Fibroblast of lung (primary cell): ENCODE measurements at regions not wholly inside any gene's neighbourhood (a gene's known extent, or its start where the extent isn't known, plus 50 kb on each side); places are given as distances from the start of the nearest gene placed in this dataset.

Experiments used
- DNase-seq, 2 donors: peaks; one replicate each; pipeline versions ENCODE4 v3.0.0 to v3.0.0-alpha.2; 2010; ENCODE audit warnings: low read depth in 2 of 2
- H2AFZ ChIP-seq: 2 replicates; pipeline ENCODE4 v1.5.1; 2012; ENCODE audit warnings: low read length, control low read depth, inconsistent platforms
- H3K27ac ChIP-seq: 2 replicates; pipeline ENCODE4 v1.5.1; 2011; ENCODE audit warnings: low read length, control low read depth; ENCODE audit not compliant: insufficient read depth
- H3K27me3 ChIP-seq: 2 replicates; pipeline ENCODE4 v1.5.1; 2011; ENCODE audit warnings: mild to moderate bottlenecking, low read length; ENCODE audit not compliant: control insufficient read depth, insufficient read depth
- H3K36me3 ChIP-seq: 2 replicates; pipeline ENCODE4 v1.5.1; 2011; ENCODE audit warnings: low read length; ENCODE audit not compliant: control insufficient read depth, insufficient read depth
- H3K4me1 ChIP-seq: 2 replicates; pipeline ENCODE4 v1.5.1; 2011; ENCODE audit warnings: low read length; ENCODE audit not compliant: control insufficient read depth, insufficient read depth; ENCODE audit errors: extremely low read depth
- H3K4me2 ChIP-seq: 2 replicates; pipeline ENCODE4 v1.5.1; 2011; ENCODE audit warnings: low read length, control low read depth; ENCODE audit not compliant: insufficient read depth; ENCODE audit errors: extremely low read depth
- H3K4me3 ChIP-seq, 4 experiments: fragments of 200-600 bp in 1 of 4; sonication (generic) in 1 of 4; replicated peaks in 1 of 4; 2 replicates each; pipeline ENCODE4 v1.5.1; 2011 to 2016; ENCODE audit warnings: low read length in 4 of 4, low read depth in 3 of 4, mild to moderate bottlenecking in 3 of 4, control low read depth in 2 of 4, inconsistent platforms in 1 of 4, mixed read lengths in 1 of 4; ENCODE audit not compliant: insufficient read depth in 1 of 4; ENCODE audit errors: control extremely low read depth in 1 of 4
- H3K79me2 ChIP-seq: 2 replicates; pipeline ENCODE4 v1.5.1; 2012; ENCODE audit warnings: mild to moderate bottlenecking, low read length, inconsistent platforms; ENCODE audit not compliant: control insufficient read depth, insufficient read depth
- H3K9ac ChIP-seq: 2 replicates; pipeline ENCODE4 v1.5.1; 2011; ENCODE audit warnings: mild to moderate bottlenecking, low read length, control low read depth; ENCODE audit not compliant: insufficient read depth
- H3K9me3 ChIP-seq: 2 replicates; pipeline ENCODE4 v1.5.1; 2012; ENCODE audit warnings: low read depth, low read length; ENCODE audit not compliant: control insufficient read depth, insufficient read depth
- H4K20me1 ChIP-seq: 2 replicates; pipeline ENCODE4 v1.5.1; 2011; ENCODE audit warnings: low read length; ENCODE audit not compliant: control insufficient read depth, insufficient read depth; ENCODE audit errors: extremely low read depth
- CTCF ChIP-seq, 2 donors: IDR thresholded peaks in 1 of 2; conservative IDR thresholded peaks in 1 of 2; 1 replicate in 1 of 2; 2 replicates in 1 of 2; pipeline ENCODE4 v1.5.1; 2011 to 2012; ENCODE audit warnings: low read length in 2 of 2, control low read depth in 1 of 2, inconsistent platforms in 1 of 2, low read depth in 1 of 2, mild to moderate bottlenecking in 1 of 2
- EZH2 ChIP-seq: IDR thresholded peaks from 2 replicates; pipeline ENCODE4 v1.5.1; 2012; ENCODE audit warnings: low read length, control low read depth, mild to moderate bottlenecking; ENCODE audit errors: missing control alignments

DNA sequence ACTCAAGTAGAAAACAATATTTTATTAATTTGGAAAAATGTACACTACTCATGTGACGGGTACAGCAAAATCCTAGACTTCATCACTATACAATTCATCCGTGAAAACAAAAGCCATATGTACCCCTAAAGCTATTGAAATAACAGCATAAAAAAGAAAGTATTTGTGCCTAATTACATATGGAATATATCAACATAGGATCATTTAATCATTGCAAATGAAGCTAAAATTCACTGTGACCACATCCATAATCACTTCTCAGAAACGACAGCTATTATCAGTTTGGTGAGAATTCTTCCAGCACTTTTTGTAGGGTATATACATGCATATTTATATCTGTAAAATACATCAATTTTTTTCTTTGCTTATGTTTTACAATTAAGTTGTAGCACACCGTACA is 128.0 kb downstream of the ARL4A start:
- no peak overlapping the region for H3K27ac ChIP-seq
- no peak for DNase-seq

GRCh38 chr7:12815871-12816270 is 128.4 kb downstream of the ARL4A start:
- DNase-seq: no peak
- no peaks in the 10 kb centered on the region for H3K36me3 ChIP-seq
- no peak overlapping the region for H3K9ac ChIP-seq
- no peak overlapping the region for H3K4me2 ChIP-seq
- H2AFZ ChIP-seq: no peak overlapping the region
- H3K4me1 ChIP-seq: no peaks in the 10 kb centered on the region
- no peak overlapping the region for H3K27ac ChIP-seq
- no peak overlapping the region for H3K4me3 ChIP-seq
- no peaks in the 10 kb centered on the region for H3K79me2 ChIP-seq
- TF ChIP-seq CTCF (conservative IDR thresholded peaks at IDR 0.05 in 1 of 2, IDR thresholded peaks at IDR 0.05 in 1 of 2; ENCODE audit: low read depth in 1 of 2, low read length in 2 of 2) (no peak), EZH2 (no peak)
- H3K9me3 ChIP-seq: no peaks in the 10 kb centered on the region
- H4K20me1 ChIP-seq: no peaks in the 10 kb centered on the region
- H3K27me3 ChIP-seq: no peaks in the 10 kb centered on the region

More for the DNA sequence above, 128.0 kb downstream of the ARL4A start:
- TF ChIP-seq CTCF (conservative IDR thresholded peaks at IDR 0.05 in 1 of 2, IDR thresholded peaks at IDR 0.05 in 1 of 2; ENCODE audit: low read depth in 1 of 2, low read length in 2 of 2) (no peak), EZH2 (no peak)
- no peak overlapping the region for H3K4me3 ChIP-seq
- no peaks in the 10 kb centered on the region for H3K36me3 ChIP-seq
- H4K20me1 ChIP-seq: no peaks in the 10 kb centered on the region
- no peaks in the 10 kb centered on the region for H3K9me3 ChIP-seq
- H3K4me1 ChIP-seq: no peaks in the 10 kb centered on the region
- no peaks in the 10 kb centered on the region for H3K27me3 ChIP-seq
- no peak overlapping the region for H3K4me2 ChIP-seq
- H3K9ac ChIP-seq: no peak overlapping the region
- H3K79me2 ChIP-seq: no peaks in the 10 kb centered on the region
- no peak overlapping the region for H2AFZ ChIP-seq

GRCh38 chr7:12820777-12821176 is 133.3 kb downstream of the ARL4A start:
- no peaks in the 10 kb centered on the region for H3K79me2 ChIP-seq

More at GRCh38 chr7:12820777-12821176, 133.3 kb downstream of the ARL4A start:
- Histone ChIP-seq H4K20me1 (no peaks in the 10 kb centered on the region), H3K4me1 (no peaks in the 10 kb centered on the region), H3K27ac (no peak overlapping the region), H3K36me3 (no peaks in the 10 kb centered on the region), H3K4me2 (no peak overlapping the region), H3K4me3 (no peak overlapping the region), H3K9ac (no peak overlapping the region), H3K9me3 (no peaks in the 10 kb centered on the region), H3K27me3 (no peaks in the 10 kb centered on the region), H2AFZ (no peak overlapping the region)
- DNase-seq: no peak
- no peak for TF ChIP-seq CTCF (conservative IDR thresholded peaks at IDR 0.05 in 1 of 2, IDR thresholded peaks at IDR 0.05 in 1 of 2; ENCODE audit: low read depth in 1 of 2, low read length in 2 of 2)
- no peak for TF ChIP-seq EZH2
